SK-N-MC (cell line): ENCODE measurements at regions not wholly inside any gene's neighbourhood (a gene's known extent, or its start where the extent isn't known, plus 50 kb on each side); places are given as distances from the start of the nearest gene placed in this dataset.
"Not testable (repeated sequence)": the region's sequence is repeated elsewhere in the genome, so short reads cannot be mapped to it uniquely, and the experiment has no call there.

ENCODE experiments used
- DNase-seq: peaks from one replicate; pipeline ENCODE4 v3.0.0-alpha.2; 2011; ENCODE audit warnings: low read depth, low spot score
- H3K27ac ChIP-seq: fragments of 200-600 bp; sonication (generic); 2 replicates; pipeline ENCODE4 v1.5.1; 2016; ENCODE audit warnings: mixed run types
- H3K36me3 ChIP-seq: fragments of 200-600 bp; sonication (generic); 2 replicates; pipeline ENCODE4 v1.6.1; 2017; ENCODE audit warnings: antibody characterized with exemption, low read length, mixed read lengths; ENCODE audit not compliant: insufficient read depth
- H3K4me3 ChIP-seq: fragments of 200-600 bp; sonication (generic); 2 replicates; pipeline ENCODE4 v1.5.1; 2016
- H3K9ac ChIP-seq: fragments of 200-600 bp; sonication (generic); 2 replicates; pipeline ENCODE4 v1.8.0; 2017; ENCODE audit warnings: mixed run types, mixed read lengths; ENCODE audit not compliant: insufficient read length
- H3K9me3 ChIP-seq: fragments of 200-600 bp; sonication (generic); 2 replicates; pipeline ENCODE4 v1.6.1; 2017; ENCODE audit warnings: low read depth, mild to moderate bottlenecking, antibody characterized with exemption, low read length, moderate library complexity, mixed read lengths
- EZH2 ChIP-seq: fragments of 200-600 bp; sonication (generic); IDR thresholded peaks from one replicate; pipeline ENCODE4 v1.6.1; 2017; ENCODE audit warnings: antibody characterized with exemption
- FOXP2 ChIP-seq: optimal IDR thresholded peaks from 2 replicates; pipeline ENCODE3; 2011; ENCODE audit warnings: mild to moderate bottlenecking, moderate library complexity; ENCODE audit not compliant: insufficient read depth; ENCODE audit errors: extremely low read length, control extremely low read depth
- POLR2AphosphoS5 ChIP-seq: IDR thresholded peaks from 2 replicates; pipeline ENCODE4 v1.6.1; 2012; ENCODE audit warnings: mild to moderate bottlenecking, low read depth, low read length, borderline replicate concordance

- H3K36me3 ChIP-seq = no peaks in the 10 kb centered on the region
- no peak for DNase-seq
- no peak overlapping the region for H3K27ac ChIP-seq
- TF ChIP-seq POLR2AphosphoS5 (no peak), FOXP2 (no peak), EZH2 (no peak)
- H3K9me3 ChIP-seq = no peaks in the 10 kb centered on the region
- H3K9ac ChIP-seq = no peak overlapping the region
- no peak overlapping the region for H3K4me3 ChIP-seq
Measured at GRCh38 chr5:155783791-155784190, 543.2 kb upstream of the SGCD start.

DNA sequence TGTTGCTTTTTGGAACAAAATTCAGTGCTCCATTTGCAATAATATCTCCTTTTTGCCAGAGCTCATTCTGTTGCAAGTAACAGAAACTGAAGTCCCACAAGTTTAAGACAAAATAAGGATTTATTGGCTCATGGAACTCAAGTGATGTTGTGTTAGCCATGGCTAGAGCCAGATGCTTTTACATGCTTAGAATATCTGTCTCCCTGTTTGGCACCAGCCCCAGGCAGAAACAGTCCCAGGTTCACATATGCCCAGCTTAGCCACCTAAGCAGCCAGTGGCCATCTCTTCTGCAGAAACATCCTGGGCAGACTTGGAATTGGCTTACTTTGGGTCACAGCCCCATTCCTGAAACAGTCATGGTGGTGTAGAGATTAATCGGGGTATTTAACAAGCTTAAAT lies 540.9 kb upstream of the SGCD start:
- no peak overlapping the region for H3K4me3 ChIP-seq
- H3K9ac ChIP-seq = no peak overlapping the region
- H3K36me3 ChIP-seq = no peaks in the 10 kb centered on the region
- DNase-seq = no peak
- TF ChIP-seq EZH2 (no peak), FOXP2 (no peak)
- H3K27ac ChIP-seq = no peak overlapping the region
- no peaks in the 10 kb centered on the region for H3K9me3 ChIP-seq

- TF ChIP-seq FOXP2 = no peak
- no peak for TF ChIP-seq EZH2
- no peak for TF ChIP-seq POLR2AphosphoS5
- no peak overlapping the region for H3K4me3 ChIP-seq
- H3K36me3 ChIP-seq = no peaks in the 10 kb centered on the region
- H3K27ac ChIP-seq = no peak overlapping the region
- H3K9ac ChIP-seq = no peak overlapping the region
- H3K9me3 ChIP-seq = no peaks in the 10 kb centered on the region
- DNase-seq = no peak
Measured at GRCh38 chr5:155792873-155793272, 534.1 kb upstream of the SGCD start.

GRCh38 chr5:155794795-155795194 lies 532.2 kb upstream of the SGCD start:
- H3K36me3 ChIP-seq = no peaks in the 10 kb centered on the region
- no peak for DNase-seq
- no peak overlapping the region for H3K27ac ChIP-seq
- H3K9me3 ChIP-seq = no peaks in the 10 kb centered on the region
- TF ChIP-seq EZH2 = no peak
- TF ChIP-seq POLR2AphosphoS5 = no peak
- TF ChIP-seq FOXP2 = no peak
- H3K9ac ChIP-seq = no peak overlapping the region
- H3K4me3 ChIP-seq = no peak overlapping the region

DNA sequence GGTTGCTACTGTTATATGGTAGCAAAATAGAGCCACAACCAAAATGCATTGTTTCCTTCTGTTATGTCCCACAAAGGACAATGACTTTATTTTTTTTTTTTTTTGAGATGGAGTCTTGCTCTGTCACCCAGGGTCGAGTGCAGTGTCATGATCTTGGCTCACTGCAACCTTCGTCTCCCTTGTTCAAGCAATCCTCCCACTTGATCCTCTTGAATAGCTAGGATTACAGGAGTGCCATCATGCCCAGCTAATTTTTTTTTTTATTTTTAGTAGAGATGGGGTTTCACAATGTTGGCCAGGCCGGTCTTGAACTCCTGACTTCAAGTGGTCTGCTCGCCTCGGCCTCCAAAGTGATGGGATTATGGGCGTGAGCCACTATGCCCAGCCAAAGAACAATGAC lies 527.7 kb upstream of the SGCD start:
- Histone ChIP-seq H3K27ac (no peak overlapping the region), H3K4me3 (no peak overlapping the region), H3K9ac (no peak overlapping the region), H3K9me3 (no peaks in the 10 kb centered on the region), H3K36me3 (no peaks in the 10 kb centered on the region)
- TF ChIP-seq FOXP2 (no peak), POLR2AphosphoS5 (no peak), EZH2 (no peak)
- no peak for DNase-seq

GRCh38 chr5:155807884-155808576 lies 518.9 kb upstream of the SGCD start:
- DNase-seq = no peak
- H3K36me3 ChIP-seq = no peaks in the 10 kb centered on the region
- no peak overlapping the region for H3K27ac ChIP-seq
- H3K9ac ChIP-seq = no peak overlapping the region
- H3K4me3 ChIP-seq = no peak overlapping the region
- no peaks in the 10 kb centered on the region for H3K9me3 ChIP-seq
- TF ChIP-seq FOXP2 = no peak
- no peak for TF ChIP-seq EZH2
- no peak for TF ChIP-seq POLR2AphosphoS5

- no peak for TF ChIP-seq POLR2AphosphoS5
- no peak for TF ChIP-seq FOXP2
- TF ChIP-seq EZH2 = no peak
- no peaks in the 10 kb centered on the region for H3K9me3 ChIP-seq
- no peak for DNase-seq
Measured at GRCh38 chr5:155815248-155815647, 511.7 kb upstream of the SGCD start.

GRCh38 chr5:155822177-155822576 lies 504.8 kb upstream of the SGCD start:
- no peaks in the 10 kb centered on the region for H3K36me3 ChIP-seq
- no peaks in the 10 kb centered on the region for H3K9me3 ChIP-seq
- no peak overlapping the region for H3K9ac ChIP-seq
- DNase-seq = no peak
- H3K27ac ChIP-seq = no peak overlapping the region
- no peak overlapping the region for H3K4me3 ChIP-seq
- TF ChIP-seq EZH2 (no peak), POLR2AphosphoS5 (no peak), FOXP2 (no peak)

More at GRCh38 chr5:155815248-155815647, 511.7 kb upstream of the SGCD start:
- H3K9ac ChIP-seq = no peak overlapping the region
- H3K27ac ChIP-seq = no peak overlapping the region
- no peak overlapping the region for H3K4me3 ChIP-seq
- H3K36me3 ChIP-seq = no peaks in the 10 kb centered on the region

GRCh38 chr5:155826611-155827507 lies 500.1 kb upstream of the SGCD start:
- no peak for DNase-seq
- TF ChIP-seq FOXP2 = no peak
- TF ChIP-seq POLR2AphosphoS5 = no peak
- no peak for TF ChIP-seq EZH2
- Histone ChIP-seq H3K27ac (no peak overlapping the region), H3K9ac (no peak overlapping the region), H3K36me3 (no peaks in the 10 kb centered on the region), H3K9me3 (no peaks in the 10 kb centered on the region), H3K4me3 (no peak overlapping the region)

GRCh38 chr5:155827508-155827815 lies 499.5 kb upstream of the SGCD start:
- H3K9ac ChIP-seq, H3K4me3 ChIP-seq, DNase-seq, H3K27ac ChIP-seq, H3K9me3 ChIP-seq, H3K36me3 ChIP-seq: not testable (repeated sequence)
